ELR (cell line): ENCODE measurements at regions not wholly inside any gene's neighbourhood (a gene's known extent, or its start where the extent isn't known, plus 50 kb on each side); places are given as distances from the start of the nearest gene placed in this dataset.

ENCODE experiments used
- DNase-seq: peaks from one replicate; pipeline ENCODE4 v3.0.0-alpha.2; 2015; ENCODE audit warnings: low read depth

DNA sequence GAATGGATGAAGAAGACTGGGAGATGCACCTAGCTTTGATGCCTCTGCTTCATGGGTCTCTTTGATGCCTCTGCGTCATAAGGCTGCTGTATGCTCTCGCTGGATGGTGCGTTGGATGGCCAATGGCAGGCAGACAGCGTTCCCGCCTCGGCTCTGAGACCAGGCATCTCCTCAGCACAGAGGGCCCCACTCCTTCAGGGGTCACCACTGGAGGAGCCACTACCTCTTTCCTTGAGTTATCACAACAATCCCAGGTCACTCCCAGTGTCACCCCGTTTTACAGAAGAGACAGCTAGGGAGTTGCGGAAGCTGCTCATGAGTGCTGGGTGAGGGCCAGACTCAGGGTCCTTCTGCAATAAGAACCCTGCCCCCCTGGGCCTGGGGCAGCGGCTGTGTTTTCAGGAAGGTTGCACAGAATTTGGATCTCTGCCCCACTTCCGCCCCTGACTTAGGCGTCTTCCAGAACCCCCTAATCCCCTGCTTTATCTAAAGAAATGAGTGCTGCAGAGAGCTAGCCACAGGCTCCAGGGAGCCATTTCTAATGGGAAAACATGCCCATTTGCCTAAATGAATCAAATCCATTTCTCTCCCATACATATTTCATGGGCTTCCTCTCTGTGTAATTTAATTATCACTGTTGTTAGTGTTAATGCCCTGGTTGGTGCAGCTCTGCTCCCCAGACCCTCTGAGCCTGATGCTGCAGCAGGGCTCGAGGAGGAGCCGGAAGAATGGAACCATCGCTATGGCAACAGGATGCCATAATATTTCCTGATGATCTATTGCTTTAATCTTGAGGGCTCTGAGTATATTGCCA, 131.8 kb upstream of the HS6ST1 start:
- DNase-seq, result no peak

DNA sequence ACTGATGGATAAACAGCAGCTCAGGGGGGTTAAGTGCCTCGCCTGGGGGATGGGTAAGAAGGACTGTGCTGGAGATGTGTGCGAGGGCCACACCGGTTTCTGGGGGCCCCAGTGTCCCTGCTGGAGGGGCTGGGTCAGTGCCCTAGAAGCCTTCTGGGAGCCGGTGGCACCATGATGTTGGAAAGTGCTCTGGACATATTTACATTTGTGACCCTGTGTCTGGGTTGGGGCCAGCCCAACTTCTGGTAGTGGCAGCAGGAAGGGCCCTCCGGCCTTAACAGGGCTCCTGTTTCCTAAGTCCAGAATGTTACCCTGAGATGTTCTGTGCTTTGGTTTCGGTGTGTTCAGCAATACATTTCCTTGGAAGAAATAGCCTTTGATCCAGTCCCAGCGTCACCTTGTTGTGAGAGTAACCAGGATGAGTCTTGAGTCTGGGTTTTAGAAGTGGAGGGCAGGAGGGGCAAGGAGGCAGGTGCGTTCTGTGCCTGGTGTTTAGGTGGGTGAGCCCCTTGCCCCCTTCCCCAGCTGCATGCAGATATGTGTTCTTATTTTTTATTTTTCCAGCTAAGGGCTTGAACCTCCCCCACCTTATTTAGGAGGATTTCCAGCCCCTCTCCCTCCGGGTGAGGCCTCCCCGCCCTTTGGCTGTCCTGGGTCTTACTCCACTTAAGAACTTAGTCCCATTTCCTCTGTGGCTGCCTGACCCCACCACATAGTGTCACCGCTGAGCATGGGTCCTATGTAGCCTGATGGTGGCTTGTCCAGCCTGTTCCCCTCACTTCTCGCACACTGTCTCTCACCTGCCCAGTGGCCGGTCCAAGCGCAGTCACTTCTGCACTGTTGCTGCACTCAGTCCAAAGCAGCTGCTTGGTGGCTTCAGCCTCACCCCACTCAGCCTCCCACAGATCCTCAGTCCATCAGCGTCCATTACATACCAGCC, 132.7 kb upstream of the HS6ST1 start:
- no peak for DNase-seq

DNA sequence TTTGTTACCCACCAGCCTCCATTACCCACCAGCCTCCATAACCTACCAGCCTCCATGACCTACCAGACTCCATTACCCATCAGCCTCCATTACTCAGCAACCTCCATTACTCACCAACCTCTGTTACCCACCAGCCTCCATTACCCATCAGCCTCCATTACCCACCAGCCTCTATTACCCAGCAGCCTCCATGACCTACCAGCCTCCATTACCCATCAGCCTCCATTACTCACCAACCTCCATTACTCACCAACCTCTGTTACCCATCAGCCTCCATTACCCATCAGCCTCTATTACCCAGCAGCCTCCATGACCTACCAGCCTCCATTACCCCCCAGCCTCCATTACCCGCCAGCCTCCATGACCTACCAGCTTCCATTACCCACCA, 133.3 kb upstream of the HS6ST1 start:
- DNase-seq, result no peak

DNA sequence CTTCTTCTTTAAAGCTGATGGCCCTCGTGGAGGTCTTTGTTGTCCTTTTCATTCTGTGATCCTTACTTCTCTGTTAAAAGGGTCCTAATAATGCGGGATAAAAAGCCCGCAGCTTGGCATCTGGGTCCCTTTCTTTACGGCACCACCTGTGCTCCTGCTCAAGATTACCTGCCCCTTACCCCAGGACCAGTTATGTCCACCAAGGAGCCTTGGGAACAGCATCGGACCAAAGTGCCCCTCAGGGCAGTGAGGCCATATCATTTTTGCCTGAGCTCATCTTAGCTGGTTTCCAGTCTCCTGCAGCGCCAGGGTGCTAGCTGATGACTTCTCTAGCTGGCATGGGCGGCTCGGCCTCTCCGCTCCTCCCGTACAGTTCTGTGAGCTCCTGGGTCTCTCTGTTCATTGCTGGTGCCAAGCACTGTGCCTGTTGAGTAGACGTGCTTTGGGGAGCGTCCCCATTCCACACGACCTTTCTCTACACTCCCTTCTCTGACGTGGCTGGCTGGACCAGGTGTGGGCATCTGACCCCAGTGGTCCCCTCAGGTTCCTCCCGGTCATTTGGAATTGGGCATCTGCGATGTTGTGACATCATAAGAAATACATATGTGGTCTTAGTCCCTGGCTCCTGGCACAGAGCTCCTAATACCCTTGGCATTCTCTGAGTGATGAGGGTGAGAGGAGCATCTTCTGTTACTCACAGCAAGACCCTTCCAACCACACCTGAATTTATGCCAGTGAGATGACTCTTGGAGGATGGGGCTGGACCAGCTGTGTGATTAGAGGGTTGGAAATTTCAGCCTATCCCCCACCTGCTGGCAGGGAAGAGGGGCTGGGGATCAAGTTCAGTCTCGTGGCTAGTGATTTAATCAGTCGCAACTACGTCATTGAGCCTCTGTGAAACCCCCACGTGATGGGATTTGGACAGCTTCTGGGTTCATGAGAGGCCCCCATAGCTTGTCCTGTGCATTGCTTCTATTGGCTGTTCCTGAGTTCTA, 134.2 kb upstream of the HS6ST1 start:
- DNase-seq, result no peak

DNA sequence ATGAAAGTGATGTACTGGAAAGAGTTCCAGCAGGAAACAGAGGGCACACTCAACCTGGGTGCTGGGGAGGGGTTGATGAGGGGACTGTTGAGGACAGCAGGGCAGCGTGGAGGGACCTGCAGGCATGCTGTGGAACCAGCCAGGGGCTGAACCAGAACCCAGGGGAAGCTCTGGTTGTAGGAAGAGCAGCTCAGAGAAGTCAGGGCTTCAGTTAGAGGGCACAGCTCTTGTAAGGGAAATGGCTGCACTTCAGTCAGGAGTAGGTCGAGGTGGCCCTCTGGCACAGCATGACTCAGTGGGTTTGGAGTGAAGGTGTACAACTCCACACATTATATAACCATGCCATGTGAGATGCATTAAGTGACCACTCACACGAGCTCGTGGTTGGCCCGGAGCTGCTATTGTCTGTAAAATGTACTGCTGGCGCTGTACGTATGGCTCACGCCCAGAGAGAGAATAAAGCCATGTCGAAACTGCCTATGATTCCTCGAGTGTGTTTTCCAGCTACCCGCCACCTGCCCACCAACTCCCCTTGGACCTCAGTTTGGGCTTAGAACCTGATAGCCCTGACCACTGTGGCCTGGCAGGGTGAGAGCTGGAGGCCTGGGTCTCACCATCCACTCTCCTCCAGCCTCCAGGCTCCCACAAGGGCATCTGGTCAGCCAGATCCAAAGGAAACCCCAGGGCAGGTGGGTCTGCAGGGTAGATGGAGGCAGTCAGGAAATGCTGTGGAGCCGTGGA, 136.5 kb upstream of the HS6ST1 start:
- no peak for DNase-seq

DNA sequence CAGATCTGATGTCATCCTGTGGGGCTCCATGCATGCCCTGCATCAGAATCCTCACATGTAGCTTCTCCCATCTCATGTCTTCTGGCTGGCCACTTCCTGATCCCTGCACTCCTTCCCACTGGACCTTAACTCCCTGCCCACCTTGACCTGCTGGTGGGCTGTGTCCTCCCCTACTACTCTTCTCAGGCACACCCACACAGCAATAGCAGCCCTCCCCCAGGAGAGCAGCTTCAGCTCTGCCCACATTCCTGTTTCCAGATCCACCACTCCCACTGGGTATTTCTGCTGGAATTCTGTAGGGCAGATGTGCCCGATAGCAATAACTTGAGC, 137.0 kb upstream of the HS6ST1 start:
- DNase-seq, result no peak

DNA sequence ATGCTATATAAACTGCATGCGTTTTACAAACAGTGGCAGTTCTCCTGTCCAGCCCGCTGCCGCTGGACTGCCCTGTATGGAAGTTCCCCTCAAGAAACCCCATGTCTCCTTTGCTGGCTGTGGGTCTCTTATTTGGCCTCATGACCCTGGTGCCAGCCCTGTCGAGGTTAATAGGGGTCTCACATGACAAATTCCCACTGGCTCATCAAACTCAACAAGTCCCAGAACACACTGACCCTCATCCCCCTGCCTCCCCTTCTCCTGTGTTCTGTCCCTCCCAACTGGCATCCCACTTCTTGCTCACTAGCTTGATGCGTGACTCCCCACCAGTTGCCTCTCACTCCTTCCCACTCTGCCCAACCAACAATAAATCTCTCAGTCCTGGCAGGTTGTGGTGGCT, 137.6 kb upstream of the HS6ST1 start:
- no peak for DNase-seq

DNA sequence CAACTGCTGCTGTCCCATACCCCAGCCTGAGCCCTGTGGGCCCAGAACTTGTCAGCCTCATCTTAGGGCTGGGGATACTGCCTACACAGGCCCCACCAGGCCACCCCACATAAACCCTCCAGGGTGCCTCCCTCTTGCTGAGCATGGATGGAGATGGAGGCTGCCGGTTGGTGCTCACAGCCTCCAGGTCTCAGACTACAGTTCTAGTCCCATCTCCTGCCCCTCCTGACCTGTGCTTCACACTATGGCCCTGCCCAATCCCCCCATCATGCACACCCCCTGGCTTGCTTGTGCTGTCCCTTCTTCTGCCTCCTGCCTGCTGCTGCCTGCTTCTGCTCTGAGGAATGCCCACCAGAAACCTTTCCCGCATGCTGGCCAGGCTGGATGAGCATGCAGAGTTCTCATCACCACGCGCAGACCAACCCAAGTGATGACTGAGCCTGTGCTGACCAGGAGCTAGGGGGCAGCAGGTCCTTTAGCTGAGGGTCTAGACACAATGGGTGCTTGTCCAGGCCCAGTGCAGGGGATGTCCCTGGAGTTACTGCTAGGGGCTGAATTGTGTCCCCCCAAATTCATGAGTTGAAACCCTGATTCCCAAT, 138.4 kb upstream of the HS6ST1 start:
- no peak for DNase-seq

DNA sequence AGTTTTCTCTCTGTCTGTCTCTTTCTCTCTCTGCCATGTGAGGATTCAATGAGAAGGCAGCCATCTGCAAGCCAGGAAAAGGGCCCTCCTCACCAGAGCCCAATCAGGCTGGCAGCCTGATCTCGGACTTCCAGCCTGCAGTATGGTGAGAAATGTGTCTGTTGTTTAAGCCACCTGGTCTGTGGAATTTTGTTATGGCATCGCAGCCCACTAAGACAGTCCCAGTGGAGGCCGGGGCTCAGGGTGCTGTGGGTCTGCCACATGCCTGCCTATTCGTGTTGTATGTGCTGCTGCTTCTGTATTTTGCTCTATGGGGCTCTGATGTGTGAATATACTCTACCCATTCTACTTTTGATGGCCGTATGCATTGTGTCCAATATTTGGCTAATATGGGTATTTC, 139.0 kb upstream of the HS6ST1 start:
- no peak for DNase-seq

DNA sequence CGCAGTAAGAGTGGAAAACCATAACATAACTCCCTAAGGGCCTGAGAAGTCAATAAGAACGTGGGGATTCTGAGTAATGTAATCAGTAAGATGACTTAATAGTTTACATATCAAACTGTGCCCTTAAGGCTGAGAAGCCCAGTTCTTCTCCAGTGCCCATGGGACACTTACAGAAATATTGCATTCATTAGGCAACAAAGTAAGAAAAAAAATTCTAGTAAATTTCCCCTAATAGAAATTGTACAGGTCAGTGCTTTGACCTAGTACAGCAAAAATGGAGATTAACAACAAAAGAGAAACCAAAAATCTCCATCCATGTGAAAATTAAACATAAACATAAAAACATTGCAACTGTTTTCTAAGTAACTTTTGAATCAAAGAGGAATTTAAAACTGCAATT, 139.8 kb upstream of the HS6ST1 start:
- peak; percentile 3 for DNase-seq

DNA sequence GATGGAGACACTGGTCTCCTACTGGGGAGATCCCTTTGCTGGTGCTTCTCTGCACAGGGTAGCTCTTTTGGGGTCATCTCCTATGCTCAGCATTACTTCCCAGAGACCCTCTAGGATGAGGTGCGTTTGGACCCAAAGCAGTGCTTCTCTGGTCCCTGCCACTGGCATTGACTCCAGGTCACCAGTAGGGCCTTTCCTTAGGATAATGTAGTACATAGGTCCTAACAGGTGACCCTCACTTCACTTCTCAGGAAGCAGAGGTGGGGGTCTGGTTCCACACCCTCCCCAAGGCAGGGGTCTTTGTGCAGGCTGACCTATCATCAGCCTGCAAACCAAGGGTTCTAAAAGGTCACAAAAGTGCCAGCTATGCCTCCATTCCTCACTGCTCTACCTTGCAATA, 145.8 kb upstream of the HS6ST1 start:
- no peak for DNase-seq

DNA sequence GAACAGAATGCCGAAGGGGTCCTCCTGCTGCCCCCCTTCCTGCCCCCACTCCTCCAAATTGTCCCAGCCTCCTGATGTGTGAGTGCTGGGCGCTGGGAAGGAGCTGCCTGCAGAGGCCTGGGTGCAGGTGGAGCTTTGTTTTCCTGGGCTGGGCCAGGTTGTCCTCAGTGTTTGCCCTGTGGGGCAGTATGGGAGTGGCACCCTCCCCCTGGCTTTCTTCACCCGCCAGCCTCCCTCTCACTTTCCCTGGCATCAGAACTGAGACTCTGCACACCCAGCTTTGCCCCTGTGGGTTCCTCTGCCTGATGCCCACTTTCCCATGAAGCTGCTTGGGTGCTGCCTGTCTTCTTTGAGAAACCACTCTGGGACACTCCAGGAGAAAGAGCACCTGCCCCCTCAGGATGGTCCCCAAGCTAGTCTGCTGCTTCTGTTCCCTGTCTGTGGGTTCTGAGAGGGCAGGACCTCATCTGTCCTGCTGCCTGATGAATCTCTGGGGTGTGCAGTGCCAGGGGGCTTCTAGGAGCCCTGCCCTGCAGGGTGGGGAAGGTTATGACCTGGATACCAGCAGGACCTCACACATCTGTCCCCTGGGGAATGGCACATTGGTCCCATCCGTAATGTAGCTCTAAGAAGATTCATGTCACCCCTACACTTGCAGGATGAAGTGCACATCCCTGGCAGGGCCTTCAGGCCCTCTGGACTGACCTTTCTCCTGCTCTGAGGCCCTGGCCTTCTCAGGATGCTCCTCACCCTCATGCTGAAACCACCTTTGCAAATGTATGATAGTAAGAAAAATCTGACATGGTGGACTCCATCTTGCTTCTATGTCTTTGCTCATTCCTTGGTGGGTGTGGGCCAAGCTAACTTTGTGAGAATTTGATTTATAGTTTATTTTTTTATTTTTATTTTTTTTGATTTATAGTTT, 146.8 kb upstream of the HS6ST1 start:
- no peak for DNase-seq

DNA sequence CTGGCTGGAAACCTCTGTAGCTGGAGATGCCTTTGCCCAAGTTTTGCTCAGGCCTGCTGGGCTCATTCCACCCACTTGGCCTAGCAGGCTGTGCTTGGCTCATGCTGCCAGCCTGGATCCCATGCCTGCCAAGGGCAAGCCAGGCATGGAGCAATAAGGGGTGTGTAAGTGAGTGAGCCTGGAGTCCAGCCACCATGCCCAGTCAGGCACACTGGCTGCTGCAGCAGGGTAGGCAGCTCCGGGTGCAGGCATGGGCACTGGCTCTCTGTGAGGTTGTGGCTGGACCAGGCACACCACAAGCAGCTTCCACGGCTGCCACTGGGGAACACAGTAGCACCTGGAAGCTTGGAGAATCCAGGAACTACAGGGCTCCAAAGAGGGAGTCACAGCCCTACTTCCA, 147.7 kb upstream of the HS6ST1 start:
- no peak for DNase-seq

DNA sequence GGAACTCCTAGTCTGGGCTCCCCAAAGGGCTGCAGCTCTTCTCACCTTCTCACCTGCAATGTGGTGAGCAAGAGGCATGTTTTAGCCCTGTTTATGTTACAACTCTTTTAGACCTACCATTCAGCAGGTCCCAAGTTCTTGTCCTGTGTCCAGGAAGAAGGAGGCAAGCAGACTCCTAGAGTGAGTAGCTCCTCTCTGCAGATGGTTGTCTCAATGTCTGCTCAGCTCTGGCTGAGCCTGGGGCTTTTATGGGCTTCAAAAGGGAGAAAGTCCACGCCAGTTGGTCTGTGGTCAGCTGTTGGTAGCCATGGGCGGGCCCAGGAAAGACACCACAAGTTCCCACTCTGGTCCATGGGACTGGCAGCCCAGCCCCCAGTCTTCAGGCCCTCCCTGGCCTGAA, 148.1 kb upstream of the HS6ST1 start:
- DNase-seq, result no peak

DNA sequence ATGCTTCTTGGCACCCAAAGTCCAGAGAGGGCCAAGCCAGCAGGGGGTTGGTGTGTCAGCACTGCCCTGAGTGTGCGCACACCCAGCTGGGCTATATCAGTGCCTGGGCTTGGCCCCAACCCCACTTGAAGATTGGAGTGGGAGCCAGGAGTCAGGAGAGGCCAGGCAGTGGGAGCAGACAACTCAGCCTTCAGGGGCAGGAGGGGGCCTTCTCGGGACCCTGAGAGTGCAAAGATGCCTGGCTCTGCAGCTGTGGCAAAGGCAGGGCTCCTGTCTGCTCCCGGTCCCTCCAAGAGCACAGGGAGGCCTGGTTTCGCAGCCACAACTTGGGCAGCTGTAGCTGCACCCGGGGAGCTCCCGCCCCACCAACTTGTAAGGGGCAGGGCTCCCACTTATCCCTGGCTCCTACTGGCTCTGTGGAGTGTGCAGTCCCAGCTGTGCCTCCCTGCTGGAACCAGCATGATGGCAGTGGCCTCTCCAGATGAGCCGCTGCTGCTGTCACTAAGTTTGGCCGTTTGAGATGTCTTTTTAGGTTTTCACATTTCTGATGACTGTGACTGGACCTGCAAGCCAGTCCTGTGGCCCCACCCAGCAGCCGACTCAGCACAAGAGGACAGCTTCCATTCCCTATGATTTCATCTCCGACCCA, 148.8 kb upstream of the HS6ST1 start:
- DNase-seq, result no peak

DNA sequence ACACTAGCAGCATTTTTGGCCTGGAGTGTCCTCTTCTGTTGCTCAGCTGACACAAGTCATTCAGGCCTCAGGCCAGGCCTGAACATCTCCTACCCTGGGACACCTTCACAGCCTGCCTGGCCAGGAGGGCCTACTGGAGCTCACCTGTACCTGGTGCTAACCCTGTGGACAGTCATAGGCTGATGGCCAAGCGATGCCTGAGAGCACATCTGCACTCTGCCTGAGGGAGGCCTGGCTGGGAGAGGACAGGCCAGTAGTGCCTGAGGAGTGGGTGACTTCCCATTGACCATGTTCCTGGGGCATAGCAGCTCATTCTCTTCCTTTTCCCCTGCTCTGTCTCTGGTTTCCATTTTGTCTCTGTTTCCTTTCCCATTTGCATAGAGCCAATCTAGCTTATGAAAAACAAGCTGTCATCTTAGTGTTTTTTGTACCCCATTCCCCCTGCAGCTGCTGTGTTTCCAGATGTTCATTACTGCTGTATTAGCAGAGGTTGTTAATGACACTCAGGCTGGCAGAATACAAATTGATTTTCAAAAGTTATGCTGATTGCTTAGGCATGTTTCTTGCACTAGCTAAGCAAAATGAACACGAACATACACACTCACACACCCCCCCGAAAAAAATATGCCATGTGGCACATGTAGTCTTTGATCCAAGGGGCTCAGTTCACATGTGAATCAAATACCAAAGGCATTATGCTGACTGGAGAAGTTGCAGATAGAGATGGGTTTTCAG, 149.7 kb upstream of the HS6ST1 start:
- no peak for DNase-seq

DNA sequence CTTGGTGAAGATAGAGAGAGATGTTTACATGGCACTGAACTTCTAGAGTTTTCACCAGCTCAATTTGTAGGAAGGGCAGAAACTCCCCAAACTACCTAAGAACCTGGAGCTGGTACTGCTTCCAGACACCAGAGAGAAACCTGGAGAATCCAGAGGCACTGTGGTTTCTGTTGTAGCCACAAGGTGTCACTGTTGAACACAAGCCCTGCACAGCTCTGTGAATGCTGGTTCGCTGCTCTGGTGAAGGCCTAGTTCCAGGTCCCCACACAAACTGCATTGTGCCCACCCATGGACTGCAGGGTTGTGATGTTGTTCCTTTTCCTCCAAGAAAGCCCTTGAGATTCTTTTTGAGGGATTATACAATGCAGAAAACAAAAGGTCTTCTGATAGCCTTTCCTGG, 150.5 kb upstream of the HS6ST1 start:
- peak; percentile 4 for DNase-seq

DNA sequence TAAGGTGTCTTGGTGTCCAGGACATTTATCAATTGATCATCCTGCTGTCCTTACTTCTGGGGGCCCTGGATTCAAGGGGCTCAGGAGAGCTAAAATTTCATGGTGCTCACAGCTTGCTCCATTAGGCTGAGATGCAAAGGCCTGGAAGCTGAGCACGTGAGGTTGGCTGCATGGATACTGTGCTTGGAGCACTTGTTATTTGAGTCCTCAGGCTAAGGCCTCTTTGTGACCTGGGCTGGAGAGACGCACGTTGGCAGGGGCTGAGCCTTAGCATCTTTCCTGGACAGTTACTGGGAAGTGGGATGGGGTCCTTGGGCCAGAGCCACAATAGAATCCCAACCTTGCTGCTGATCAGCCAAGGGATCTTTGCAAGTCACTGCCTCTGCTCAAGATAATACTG, 151.2 kb upstream of the HS6ST1 start:
- no peak for DNase-seq

DNA sequence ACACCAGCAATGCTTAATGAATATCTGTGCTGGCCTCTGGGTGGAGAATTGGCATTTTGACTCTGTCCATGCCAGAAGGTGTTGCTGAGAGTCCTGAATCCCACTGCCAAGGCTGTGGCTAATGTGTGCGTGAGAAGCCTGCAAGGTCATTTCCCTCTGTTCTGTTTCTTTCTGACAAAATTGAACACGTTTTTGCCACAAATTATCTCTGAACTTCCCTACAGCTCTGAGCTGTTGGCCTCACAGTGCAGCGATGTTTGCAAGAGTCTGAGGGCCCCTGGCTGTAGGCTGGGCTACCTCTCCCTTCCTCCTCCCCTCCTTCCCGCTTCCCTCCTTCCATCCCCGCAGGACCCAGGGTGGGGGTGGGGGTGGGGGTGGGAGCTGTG, 154.1 kb upstream of the HS6ST1 start:
- no peak for DNase-seq
